Activated T-helper 1 cell treated with Interleukin-2 at 50 U/mL for 16 hours (primary cell): ENCODE measurements at regions not wholly inside any gene's neighbourhood (a gene's known extent, or its start where the extent isn't known, plus 50 kb on each side); places are given as distances from the start of the nearest gene placed in this dataset.

Source experiments
- DNase-seq: peaks from one replicate; pipeline ENCODE4 v3.0.0-alpha.2; 2020; ENCODE audit warnings: low read depth

DNA sequence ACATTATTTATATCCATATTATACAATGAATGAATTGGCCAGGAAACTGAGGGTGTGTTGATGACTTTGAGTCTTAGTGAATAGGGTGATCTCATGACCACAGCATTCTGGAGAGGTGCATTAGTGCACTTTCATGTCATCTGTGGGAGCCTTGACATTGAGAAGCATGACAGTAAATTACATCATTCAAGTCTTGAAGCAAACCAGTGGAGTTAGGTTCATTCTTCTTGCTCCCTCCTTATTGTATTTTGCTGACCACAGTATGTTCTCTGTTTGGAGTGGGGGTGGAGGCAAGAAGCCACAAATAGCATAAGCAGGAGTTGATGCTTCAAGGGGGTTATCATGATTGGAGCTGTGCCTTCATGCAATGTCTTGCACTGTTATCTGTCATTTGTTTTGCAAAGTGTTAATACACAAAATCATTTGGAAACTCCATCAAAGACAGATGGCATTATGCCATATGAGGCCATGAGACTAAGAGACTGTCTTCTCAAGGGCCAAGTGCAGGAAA is 680.2 kb downstream of the NYAP2 start:
- no peak for DNase-seq

DNA sequence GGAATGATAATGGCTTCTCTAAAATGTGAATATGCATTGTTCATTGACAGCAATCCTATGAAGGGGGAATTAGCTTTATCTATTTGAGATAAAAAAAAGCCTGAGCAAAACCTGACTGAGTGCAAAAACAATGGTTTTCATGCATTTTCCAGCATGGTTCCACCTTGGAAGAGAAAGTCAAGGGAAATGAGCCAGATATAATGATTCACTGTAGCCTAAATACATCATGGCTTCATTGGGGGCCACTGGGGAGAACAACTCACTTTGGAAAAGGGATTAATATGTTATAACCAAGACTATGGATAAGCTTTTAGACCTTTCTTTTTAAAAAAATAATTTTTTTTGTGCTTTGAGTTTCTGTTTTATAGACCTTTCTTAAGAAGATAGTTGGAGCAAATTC is 679.7 kb downstream of the NYAP2 start:
- no peak for DNase-seq

DNA sequence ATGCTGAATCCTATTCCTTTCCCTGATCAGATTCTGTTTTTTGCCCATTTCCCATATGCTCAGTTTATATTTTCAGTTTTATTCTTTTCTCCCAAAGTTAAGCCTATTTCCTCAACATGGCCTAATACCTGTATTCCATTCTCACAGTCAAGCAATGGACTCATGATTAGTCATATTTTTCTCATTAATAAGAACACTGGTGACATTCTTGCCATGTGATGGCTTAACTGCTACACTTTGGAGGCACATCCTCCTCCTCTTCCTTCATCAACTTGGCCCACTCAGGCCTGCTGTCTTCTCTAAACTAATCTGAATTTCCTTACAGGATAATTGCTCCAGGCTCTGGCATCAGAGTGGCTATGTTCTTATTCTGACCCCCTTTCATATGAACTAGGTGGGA is 679.2 kb downstream of the NYAP2 start:
- no peak for DNase-seq

DNA sequence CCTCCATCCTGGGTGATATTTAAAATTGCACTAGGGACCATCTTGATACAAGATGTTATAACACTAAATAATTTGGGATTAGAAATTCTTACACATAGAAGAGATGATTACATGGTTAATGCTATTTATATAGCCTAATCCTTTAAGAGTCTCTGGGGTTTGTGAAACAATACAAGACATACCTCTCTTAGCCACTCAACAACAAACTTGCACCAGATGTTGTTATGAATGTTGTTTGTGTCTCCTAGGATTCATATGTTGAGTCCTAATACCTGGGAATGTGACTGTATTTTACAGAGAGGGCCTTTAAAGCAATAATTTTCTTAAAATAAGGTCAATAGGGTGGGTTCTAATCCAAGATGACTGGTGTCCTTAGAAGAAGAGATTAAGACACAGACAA is 678.3 kb downstream of the NYAP2 start:
- no peak for DNase-seq

DNA sequence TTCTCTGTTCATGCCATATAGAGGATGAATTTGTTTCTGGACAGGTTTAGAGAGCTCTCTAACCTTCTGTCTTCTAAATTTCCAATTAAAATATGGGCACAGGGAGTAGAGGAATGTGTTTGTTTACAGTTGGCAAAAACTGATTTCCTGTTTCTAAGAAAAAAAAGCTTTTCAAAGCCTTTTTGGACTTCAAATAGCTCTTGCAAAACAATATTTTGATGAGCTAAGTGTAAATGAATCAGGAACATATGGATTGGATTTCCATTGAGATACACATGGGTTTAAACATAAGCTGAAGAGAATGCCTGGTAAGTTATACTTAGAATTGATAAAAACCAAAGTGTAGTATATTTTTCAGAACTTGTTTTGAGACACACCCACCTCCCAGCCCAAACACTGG is 677.5 kb downstream of the NYAP2 start:
- no peak for DNase-seq

DNA sequence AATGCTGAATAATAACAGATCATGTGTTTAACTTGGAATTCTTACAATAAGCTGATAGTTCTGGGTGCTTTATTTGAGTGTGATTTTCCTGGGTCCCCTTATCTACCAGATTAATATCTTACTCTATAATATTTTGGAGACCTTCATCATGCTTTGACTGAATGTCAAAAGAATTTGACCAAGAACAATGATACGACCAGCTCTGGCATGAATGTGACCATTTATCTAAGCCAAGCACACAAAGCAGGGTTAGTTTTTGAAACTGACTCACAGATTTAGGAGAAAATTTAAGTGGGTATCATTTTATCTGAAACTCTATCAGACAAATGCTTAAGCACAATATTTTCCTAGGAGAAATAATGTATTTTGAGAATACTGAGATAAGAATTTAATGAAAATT is 677.0 kb downstream of the NYAP2 start:
- no peak for DNase-seq

DNA sequence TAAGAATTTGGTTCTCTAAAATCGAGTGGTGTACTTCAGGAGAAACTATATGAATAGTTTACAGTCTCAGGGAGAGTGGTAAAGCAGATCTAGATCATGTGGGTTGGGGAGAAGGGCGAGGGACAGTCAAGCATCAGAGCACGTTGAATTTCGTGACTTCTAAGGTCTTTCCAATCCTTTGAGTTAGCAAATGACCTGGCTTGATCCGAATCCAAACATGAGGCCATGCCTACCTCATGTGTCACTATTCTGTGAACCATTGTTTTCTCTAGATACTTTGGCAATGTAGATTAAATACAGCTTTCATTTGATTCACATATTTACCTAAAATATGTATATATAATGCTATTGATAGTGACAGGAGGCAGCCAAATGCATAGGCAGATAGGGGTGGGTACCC is 674.9 kb downstream of the NYAP2 start:
- no peak for DNase-seq

DNA sequence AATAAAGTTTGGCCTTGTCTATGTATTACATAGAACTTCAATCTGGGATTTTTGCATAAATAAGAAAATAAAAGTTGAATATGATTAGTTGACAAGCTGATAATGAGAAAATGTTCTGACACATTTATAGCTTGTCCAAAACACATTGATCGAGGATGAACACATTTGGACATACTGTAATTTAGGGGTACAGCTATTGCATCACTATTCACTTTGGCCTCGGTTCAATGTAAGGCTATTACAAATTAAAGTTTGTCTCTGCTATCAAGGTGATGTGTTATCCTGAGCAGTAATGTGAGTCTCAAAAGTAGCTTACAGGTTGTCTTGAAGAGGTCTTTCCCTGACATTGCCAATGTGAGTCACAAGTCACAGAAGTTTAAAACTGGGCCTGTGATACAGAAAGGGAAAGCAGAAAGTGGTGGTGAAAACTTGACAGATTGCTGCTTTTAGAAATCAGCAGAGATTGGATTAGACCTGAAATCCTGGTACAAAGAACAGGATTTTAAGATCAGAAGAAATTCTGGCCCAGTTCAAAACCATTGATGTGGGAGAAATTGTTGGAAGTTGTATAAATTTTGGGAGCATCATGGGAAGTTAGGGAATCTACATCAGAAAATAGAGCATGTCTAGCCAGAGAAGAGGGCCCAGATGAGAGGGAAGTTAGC is 674.1 kb downstream of the NYAP2 start:
- DNase-seq, result no peak

DNA sequence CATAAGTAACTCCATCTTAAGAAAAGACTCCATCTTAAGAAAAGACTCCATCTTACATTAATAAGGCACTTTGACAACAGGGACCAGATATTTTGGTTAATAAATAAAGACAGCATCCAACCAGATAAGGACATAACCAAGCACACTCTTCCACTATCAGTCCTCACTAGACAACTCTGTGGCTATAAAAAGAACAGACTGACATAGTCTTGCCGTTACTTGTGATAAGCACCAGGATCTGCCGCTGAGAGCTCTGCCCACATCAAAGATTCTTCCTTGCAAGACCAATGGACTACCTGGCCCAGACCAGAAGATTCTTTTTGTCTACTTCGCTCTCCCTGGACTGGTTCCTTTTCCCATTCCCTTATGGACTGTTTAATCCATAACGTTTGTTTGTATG is 667.4 kb downstream of the NYAP2 start:
- no peak for DNase-seq

DNA sequence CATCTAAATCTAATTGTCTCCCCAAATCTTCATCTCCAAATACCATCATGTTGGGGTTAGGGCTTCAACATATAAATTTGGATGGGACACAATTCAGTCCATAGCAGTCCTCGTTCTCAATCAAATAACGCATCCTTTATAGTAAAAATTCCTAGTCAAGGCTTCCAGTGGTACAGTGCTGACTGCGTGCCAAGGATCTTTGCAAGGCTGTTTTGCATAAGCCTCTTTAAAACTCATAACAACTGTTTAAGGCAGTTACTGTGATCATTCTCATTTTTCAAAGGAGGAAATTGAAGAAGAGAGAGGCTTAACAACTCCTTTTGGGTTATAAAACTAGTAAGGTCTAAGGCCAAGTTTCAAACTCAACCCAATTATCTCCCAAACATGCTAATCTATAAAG is 666.9 kb downstream of the NYAP2 start:
- no peak for DNase-seq

DNA sequence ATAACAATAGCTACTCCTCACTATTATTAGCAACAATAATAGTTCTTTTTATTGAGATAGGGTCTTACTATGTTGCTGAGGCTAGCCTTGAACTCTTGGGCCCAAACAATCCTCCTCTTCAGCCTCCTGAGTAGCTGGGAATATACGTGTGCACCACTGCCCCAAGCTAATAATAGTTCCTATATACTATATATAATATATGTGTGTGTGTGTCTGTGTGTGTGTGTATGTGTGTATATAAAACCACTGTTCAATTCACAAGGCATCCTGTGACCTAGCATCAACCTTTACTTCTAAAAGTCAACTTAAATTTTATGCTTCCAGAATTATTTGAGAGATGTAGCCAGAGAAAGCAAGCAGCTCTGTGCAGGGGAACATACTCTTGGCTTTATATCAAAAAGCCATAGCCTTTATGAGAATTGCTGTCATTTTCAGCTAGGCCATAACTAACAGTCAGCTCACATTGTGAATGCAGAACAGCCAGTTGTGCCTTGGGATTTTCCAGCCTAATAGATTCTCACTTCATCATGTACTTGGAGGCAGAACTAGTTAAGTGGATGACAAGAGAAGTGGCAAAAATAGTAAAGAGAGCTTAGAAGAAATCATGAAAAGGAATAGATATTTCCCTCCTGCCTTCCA is 665.5 kb downstream of the NYAP2 start:
- no peak for DNase-seq

DNA sequence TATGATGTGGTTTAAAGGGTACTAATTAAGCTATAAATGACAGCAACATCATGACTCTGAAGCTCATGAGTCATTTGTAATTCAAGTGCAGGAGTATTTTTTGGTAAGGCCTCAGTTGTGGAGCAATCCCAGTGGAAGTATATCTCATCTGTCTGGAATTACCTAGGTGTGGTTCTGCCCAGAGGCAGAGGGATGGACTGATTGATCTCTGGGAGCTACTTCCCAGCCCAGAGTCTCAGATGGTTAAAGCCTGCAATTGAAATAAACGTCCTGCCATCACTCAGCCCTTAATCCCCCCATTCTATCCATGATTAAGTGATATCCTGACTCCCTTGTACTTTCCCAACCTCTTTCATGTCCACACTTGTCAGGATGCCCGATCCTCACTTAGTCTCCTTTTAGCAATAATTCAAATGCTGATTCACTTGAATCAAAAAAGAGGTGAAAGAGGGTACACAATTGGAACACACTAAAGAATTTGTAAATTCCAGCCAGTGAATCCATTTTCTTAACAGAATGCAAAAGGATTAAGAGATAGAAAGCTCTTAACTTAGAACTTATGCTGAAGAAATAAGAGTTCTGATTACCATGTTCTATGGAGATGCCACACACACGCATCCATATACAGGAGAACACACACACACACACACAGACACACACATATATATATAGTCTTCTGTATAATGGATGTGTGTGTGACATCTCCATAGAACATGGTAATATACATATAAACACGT is 664.4 kb downstream of the NYAP2 start:
- no peak for DNase-seq

DNA sequence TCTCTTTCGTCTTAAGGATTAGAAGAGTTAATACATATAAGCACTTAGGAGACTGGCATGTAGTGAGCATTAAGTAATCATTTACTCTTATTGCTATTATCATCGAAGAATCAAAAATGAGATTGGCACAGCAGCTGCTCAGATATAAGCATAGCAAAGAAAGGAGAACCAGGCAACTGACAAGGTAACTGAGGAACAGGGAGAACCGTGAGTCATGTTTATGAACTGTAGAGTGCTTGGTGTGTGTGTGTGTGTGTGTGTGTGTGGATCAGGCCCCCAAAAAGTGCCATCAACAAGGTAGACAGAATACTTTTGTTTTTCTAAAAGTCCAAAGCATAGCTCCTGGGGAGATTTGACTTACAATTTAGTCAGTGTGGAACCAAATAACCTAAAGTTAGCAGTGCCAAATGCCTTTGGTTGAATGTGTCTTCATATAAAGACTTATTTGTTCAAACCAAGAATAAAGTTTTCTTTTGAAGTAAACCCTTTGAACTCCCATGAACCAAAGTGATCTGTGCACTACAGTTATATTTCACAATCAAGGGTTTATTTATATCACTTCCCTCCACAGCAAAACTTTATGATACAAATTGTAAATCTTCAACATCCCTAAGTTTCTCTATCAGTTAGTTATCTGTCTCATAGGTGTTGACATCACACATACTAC is 660.6 kb downstream of the NYAP2 start:
- DNase-seq, result no peak

DNA sequence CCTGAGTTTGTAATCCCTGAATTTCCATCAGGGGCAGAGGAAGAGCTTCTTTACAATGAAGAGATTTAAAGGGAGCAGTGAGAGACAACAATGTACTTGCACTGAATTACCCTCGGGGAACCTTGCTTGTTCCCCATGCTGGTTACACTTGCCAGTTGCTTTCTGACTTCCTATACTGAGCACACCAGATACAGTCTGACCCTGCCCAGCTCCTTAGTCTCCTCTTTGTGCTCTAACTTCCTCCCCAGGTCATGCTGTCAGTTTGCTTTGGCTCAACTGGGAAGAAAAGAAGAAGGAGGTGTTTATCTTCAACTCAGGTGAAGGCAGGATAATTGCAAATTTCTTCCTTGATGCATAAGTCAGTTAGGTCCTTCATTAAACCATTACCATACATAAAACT is 658.4 kb downstream of the NYAP2 start:
- DNase-seq, result no peak

DNA sequence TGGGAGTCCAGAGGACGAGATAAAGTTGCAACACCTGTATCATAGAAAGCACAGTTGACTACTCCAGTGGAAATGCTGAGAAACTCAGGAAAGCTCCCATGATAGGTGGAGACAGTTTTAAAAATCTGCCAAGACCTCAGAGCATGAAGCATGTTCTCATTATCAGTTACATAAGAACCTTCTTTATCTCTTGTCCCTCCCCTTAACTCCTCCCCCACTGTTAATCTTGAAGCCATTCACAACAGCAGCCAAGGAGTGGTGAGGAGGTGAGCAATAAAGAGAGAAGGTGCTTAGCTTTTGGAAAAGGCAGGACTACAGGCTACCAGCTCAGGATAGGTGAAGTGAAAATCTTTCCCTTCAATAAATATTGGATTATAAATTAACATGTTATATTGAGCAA is 657.9 kb downstream of the NYAP2 start:
- no peak for DNase-seq

DNA sequence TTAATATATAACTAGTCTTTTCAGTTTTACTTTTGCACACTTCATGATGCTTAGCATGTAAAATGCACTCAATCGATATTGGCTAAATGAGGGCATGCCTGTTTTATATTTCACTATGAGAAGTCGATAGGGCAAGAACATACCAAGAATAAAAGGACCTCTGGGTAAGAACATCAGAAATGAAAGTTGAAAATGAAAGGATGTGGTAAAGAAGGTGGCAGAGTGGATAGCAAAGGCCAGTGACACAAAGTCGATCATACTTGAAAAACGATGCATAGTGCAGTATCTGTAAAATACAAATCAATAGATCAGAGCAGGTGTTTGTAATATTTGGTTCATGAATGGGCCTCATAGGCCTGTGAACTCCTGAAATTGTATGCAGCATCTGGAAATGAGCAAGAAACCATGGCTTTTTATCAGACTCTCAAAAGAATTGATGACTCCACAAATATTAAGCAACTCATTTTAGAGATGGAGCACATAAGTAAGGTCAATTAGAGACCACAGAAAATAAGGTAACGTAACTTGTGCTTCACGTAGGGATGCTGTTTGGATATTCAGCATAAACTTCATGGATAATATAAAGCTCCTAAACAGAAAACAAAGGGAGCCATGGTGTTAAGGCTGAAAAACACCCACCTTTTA is 653.4 kb downstream of the NYAP2 start:
- DNase-seq, result no peak

DNA sequence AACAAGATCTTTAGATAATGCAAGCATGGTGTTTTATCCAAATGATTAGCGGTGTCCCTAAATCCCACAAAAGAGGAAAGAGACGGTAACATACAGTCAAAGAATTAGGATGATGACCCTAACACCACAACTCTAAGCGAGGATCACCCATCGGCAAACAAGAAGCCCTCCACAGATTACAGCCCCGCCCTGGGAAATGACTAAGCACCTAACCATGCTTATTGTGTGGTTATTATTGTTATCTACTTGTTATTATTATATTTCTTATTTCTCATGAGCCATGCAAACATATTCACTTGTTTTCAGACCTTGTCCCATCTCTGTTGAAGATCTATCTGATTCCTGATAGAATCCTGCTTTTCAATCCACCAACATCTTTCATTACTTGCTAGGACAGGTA is 651.3 kb downstream of the NYAP2 start:
- DNase-seq, result no peak

DNA sequence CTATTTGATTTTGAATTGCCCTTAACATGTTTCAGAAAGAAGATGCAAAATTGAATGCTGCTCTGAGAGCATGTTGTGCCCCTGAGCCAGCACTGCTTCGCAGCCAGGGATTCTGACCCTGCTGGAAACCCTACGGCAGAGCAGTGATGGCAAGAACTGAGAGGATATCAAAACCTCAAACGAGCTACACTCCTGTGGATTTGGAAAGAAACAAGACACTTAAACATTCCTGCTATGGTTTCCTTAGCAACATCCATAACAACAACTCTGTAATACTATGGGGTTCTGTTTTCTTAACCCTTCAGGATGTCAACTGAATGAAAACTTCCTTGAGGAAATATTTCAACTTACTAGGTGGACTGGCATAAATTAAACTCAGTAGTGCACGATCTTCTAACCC is 649.1 kb downstream of the NYAP2 start:
- no peak for DNase-seq

DNA sequence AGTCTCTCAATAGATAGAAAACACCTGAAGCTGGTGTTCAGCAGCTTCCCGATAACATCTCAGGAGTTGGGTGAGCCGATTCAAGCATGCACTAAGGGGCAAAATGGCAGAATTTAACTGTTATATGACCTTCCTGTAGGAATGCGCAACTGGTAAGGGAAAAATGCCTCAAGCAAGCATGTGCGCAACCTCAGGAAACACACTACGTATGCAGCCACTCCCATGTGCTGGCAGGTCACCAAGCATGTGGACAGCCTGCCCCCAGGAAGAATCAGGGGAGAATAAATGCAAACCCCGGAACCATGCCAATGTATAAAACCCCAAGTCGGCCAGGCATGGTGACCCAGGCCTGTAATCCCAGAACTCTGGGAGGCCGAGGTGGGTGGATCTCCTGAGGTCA is 645.6 kb downstream of the NYAP2 start:
- DNase-seq, result no peak

DNA sequence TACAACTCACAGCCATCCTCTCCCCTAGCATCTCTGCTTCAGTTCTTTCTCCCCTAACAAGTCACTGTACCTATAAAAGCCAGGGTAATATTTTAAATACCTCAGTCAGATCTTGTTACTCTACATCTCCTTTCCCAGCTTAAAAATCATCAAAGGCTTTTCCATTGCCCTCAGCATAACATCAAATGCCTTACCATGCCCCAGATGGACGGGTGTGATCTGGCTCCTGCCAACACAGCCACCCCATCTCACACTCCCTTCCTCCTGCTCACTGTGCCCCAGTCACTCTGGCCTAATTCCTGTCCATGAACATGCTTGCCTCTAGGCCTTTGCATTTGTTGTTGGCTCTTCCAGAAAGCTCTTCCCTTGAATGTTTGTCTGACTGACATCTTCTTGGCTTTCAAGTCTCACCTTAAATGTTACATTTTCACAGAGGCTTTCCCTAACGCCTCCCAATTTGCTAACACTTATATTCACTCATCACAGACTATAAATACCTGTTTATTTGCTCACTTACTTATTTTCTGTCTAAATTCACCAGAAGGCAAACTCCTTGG is 640.9 kb downstream of the NYAP2 start:
- DNase-seq, result no peak

DNA sequence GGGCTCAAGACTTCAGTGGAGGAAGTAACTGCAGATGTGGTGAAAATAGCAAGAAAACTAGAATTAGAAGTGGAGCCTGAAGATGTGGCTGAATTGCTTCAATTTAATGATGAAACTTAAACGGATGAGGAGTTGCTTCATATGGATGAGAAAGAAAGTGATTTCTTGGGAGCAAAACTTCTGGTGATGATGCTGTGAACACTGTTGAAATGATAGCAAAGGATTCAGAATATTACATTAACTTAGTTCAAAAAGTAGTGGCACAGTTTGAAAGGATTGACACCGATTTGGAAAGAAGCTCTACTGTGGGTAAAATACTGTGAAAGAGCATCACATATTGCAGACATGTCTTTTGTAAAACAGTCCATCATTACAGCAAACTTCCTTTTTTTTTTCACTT is 638.0 kb downstream of the NYAP2 start:
- no peak for DNase-seq
